ENCODE measurements at regions not wholly inside any gene's neighbourhood (a gene's known extent, or its start where the extent isn't known, plus 50 kb on each side); places are given as distances from the start of the nearest gene placed in this dataset.

GRCh38 chr21:28124541-28124940 is 868.1 kb downstream of the LTN1 start:
- ATAC-seq (no peak), DNase-seq (ENCODE audit: low spot score) (no peak)
- H3K27ac Mint-ChIP-seq: no peak overlapping the region
- H3K9me3 Mint-ChIP-seq: no peaks in the 10 kb centered on the region
- H3K27me3 Mint-ChIP-seq (ENCODE audit: low read depth): no peaks in the 10 kb centered on the region
- ChIA-PET CTCF (no interaction called here), POLR2A (no interaction called here)
- no peak overlapping the region for H3K4me3 Mint-ChIP-seq
- H3K4me1 Mint-ChIP-seq: no peaks in the 10 kb centered on the region
- H3K36me3 Mint-ChIP-seq: no peaks in the 10 kb centered on the region
- TF ChIP-seq HMGXB4 (CRISPR knock-in tag; IDR thresholded peaks at IDR 0.05) (no peak), FOXP4 (CRISPR knock-in tag; IDR thresholded peaks at IDR 0.05) (no peak), ZNF317 (CRISPR knock-in tag; IDR thresholded peaks at IDR 0.05; ENCODE audit: borderline replicate concordance, low read depth) (no peak), MYBL2 (CRISPR knock-in tag; IDR thresholded peaks at IDR 0.05) (no peak), SMAD3 (CRISPR knock-in tag; IDR thresholded peaks at IDR 0.05; ENCODE audit: borderline replicate concordance) (no peak), HMGA2 (CRISPR knock-in tag; IDR thresholded peaks at IDR 0.05) (no peak), RORB (CRISPR knock-in tag; IDR thresholded peaks at IDR 0.05) (no peak), ZNF425 (CRISPR knock-in tag; conservative IDR thresholded peaks at IDR 0.05) (no peak), ARID4B (CRISPR knock-in tag; IDR thresholded peaks at IDR 0.05; ENCODE audit: borderline replicate concordance) (no peak), GRHL2 (CRISPR knock-in tag; IDR thresholded peaks at IDR 0.05; ENCODE audit: insufficient replicate concordance, severe bottlenecking) (no peak), NR3C1 (CRISPR knock-in tag; conservative IDR thresholded peaks at IDR 0.05; ENCODE audit: low read depth) (no peak), AR (CRISPR knock-in tag; IDR thresholded peaks at IDR 0.05) (no peak), FOXJ3 (CRISPR knock-in tag; IDR thresholded peaks at IDR 0.05; ENCODE audit: borderline replicate concordance) (no peak)
